HG03571 (cell line): ENCODE measurements at regions not wholly inside any gene's neighbourhood (a gene's known extent, or its start where the extent isn't known, plus 50 kb on each side); places are given as distances from the start of the nearest gene placed in this dataset.

Source experiments
- ATAC-seq: cut with Tn5 transposase; IDR thresholded peaks from one replicate; pipeline ENCODE4 v1.9.1; 2021; ENCODE audit not compliant: unreplicated experiment

- no peak for ATAC-seq
Measured at GRCh38 chr2:220452561-220452960, 825.1 kb downstream of the SLC4A3 start.

DNA sequence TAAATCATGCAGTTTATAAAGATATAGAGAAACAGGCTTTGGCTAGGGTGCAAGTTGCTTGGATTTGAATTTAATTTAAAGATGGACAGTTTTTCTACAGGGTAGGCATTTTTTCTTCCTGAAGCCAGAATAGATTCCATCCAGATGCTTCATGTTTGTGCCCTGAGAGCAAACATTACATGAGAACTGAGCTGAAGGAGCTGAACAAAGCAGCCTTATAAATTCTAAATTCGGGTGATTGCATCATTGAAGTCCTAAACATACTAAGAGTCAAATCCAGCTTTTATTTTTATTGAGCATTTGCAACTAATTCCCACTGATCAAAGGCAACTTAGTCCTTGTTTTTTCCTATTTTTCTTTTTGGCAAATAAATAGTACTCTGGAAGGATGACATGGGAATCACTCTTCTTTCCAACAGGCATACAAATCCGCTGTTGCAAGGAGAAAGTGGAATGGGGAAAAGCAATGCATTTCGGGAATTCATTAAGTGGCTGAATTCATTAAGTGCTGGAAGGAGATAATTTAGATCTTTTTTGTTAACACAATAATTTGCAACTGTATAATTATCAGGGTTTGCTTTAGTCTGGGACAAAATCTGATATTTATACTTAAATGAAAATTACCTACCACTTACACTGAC, 828.0 kb downstream of the SLC4A3 start:
- no peak for ATAC-seq

DNA sequence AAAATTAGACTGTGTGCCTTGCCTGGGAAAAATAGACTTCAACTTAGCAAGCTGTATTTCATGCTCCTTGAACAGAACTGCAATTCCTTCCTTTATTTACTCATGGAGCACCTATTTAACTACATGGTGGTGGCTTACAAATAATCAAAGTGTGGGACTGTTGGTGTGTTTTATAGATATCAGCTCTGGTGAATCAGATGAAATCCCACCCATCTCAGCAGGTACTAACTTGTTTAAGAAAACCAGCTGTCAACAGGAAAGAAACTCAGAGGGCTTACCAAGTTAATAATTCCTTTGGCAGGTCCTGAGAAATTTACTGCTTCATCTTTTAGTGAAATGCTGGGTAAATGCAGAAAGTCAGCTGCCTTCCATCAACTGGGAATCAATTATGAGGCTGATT, 830.6 kb downstream of the SLC4A3 start:
- ATAC-seq: no peak

DNA sequence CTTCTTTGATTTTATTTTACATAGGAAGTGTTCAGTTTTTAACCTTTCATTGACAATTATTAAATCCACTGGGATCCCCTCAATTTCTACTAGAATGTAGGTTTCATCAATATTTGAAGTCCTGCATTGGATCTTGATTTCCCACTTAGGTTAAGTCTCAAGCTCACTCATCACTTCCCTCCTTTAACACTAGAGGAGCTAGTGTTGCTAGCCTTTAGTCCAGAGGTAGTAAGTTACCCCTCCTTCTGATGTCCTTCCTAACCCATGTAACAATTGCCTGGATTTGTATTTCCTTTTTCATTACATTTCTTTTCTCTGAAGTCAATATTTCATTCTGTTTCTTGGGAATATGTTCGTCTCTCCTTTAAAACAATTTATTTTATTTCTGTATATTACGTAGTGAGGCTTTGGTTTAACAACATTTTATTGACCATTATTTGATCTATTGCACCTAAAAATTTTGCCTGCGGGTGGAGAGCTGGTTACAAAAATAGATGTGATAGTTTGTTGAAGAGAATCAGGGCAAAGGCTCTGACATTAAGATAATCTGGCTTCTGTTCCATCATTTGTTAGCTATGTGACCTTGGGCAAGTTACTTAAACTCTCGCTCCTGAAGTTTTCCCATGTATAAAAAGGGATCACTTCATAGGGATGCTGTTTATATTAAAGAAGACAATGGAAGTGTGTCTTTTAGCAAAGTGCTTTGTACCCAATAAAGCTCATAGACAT, 833.0 kb downstream of the SLC4A3 start:
- no peak for ATAC-seq

GRCh38 chr2:220463876-220464275, 836.4 kb downstream of the SLC4A3 start:
- ATAC-seq: no peak

GRCh38 chr2:220465700-220466099, 838.3 kb downstream of the SLC4A3 start:
- ATAC-seq: no peak

DNA sequence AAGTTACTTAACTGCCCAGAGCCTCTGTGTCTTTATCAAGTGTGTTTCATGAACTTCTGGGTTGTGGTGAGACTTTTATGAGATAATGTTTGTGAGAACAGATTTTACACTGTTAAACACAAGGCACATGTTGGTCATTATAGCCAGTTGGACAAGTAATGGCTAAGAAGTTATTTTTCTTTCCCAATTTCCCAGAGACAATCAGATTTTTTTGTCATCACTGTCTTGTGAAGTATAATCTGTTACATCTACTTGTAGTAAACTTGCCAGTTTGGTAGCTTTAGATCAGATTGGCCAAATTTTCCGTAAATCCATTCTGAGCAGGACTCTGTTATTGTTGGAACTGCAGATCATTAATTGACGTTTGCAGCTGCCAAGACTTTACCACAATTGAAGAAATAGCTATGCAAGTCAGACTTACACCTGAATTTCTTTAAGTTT, 838.8 kb downstream of the SLC4A3 start:
- no peak for ATAC-seq

GRCh38 chr2:220469201-220469600, 841.8 kb downstream of the SLC4A3 start:
- no peak for ATAC-seq

DNA sequence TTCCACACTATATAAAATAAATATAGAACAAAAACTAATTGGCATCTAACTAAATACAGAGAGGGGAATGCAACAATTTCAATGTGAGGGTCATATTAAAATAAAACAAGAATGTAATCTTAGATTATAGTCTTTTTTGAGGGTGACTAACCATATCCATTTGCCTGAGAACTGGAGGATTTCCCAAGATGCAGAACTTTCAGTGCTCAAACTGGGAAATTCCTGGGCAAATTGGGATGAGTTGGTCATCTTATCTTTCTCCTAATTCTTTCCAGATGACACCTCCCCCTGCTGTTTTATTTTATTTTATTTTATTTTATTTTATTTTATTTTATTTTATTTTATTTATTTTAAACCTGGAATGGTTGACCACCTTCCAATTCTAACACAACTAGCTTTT, 846.2 kb downstream of the SLC4A3 start:
- no peak for ATAC-seq

DNA sequence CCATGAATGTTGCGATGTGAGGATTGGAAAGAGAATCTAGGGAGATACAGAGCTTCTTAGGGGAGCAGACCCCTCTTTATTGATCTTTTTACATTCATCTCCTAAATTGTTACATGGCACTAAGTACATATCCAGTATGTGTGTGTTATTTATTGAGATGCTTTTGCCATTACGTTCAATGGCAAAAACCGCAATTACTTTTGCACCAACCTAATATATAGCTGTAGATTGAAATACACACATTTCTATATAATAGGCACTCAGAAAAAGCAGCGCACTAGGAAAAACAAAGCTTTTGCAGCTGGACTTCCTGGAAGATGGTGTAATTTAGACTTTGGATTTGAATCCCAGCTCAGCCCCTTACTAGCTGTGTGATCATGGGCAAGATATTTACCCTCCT, 849.4 kb downstream of the SLC4A3 start:
- ATAC-seq: no peak

DNA sequence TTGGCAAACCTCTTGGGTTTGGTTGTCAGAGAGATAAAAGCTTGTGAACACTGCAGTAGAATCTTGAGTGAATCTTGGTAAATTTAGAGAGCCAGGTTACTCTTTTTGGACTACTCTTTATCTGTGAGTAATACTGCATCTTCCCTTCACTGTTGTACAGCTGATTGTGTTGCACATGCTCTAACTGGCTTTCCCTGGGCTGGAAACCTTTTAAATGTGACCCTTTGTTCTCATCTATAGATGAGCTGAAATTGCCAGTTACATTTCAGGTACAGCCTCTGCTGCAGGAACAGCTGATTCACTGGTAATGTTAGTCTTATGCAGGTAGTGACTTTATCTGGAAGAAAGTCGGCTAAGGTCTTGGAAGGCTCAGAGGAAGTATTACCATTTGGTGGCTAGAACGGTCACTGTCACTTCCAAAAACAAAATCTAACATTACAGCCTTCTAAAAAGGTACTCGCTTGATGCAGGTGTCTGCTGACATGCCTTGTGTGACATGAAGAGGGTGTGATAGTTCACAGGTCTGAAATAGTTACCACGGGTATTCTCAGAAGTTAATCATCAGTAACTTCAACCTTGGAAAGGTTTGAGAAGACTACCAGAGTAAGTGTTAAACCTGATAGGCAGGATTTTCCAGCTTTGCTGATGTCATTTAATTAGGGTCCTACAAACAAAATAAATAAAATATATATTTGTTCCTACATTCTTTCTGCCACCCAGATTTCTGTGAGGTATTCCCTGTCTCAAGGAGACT, 851.1 kb downstream of the SLC4A3 start:
- ATAC-seq: no peak

- no peak for ATAC-seq
Measured at GRCh38 chr2:220482716-220483115, 855.3 kb downstream of the SLC4A3 start.

GRCh38 chr2:220489121-220489520, 861.7 kb downstream of the SLC4A3 start:
- no peak for ATAC-seq

DNA sequence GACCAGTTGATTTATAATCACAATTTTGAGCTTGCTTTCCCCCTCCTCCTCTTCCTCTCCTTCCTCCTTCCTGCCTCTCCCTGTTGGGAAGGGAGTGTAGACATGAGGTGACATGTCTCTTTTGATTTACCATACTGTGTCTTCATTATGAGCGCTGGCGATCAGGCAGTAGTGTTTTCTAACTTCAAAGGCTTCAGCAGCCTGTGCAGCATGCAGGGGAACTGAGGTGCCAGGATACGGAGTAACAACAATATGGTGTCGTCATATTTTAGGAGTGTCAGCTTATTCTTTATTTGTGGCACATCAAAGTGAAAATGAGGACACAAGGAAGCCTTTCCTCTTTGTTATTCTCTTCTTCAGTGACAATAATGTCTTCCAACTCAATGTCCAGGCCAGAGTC, 864.2 kb downstream of the SLC4A3 start:
- no peak for ATAC-seq

GRCh38 chr2:220493871-220494525, 866.6 kb downstream of the SLC4A3 start:
- ATAC-seq: no peak

DNA sequence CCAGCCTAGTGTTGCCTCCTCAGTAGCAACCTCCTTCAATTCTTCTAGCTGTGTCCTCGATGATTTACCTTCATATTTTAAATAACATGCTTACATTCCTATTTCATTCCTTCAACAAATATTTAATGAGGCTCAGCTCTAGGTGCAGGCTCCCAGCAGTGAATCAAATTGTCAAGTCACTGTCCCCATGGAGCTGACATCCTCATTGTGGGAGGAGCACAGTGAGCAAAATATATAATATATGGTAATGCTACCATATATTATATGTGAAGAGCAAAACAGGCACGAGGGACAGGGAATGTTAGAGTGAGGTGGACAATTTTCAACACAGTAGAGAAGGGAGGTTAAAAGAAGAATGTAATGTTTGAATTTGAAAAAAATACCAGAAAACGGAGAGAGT, 869.1 kb downstream of the SLC4A3 start:
- no peak for ATAC-seq

DNA sequence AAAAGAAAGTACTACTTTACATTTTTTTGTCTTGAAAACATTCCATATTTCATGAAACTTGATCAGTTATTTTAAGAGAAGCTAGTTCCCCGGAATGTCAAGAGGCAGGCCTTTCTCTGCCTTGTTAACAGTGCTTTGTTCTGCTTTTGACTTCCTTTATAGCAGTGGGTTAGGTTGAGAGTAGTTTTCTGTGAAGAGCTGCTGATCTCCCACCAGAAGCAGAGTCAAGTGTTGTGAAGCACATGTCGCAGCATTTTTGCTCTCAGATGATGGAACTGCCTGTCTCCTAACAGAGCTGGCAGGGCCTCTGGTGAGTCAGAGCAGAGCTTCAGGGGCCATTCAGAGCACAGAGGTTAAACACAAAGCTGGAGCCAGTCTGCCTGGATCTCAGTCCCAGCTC, 871.8 kb downstream of the SLC4A3 start:
- no peak for ATAC-seq

DNA sequence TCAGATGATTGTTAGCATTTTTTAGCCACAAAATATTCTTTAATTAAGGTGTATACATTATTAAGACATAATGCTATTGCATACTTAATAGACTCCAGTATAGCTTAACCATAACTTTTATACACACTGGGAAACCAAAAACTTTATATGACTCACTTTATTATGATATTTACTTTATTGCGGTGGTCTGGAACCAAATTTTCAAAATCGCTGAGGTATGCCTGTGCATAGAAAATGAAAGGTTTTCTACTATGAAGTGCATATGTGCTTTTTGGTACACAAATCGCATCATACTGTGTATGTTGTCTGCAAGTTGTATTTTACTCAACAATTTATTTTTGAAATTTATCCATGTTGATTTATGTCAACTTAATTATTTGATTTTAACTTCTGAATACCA, 875.1 kb downstream of the SLC4A3 start:
- ATAC-seq: no peak

DNA sequence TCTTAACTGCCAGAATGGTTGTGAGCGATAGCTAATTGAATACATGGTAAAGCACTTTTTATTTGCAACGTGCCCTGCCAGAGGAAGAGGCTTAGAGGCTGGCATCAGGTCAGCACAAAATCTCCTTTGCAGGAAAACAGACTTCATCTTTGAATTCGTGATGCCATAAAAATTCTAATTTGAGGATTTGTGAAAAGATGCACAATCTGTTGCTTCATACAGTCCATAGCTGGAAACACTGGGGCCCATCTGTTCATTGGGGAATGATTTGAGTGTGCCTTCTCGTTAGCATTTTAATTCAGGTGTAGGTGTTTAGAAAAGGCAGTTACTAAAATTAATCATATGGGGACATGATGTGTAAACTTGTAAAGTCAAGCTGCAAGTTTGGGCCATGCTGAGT, 876.0 kb downstream of the SLC4A3 start:
- ATAC-seq: no peak

- no peak for ATAC-seq
Measured at GRCh38 chr2:220504938-220505503, 877.6 kb downstream of the SLC4A3 start.

GRCh38 chr2:220506466-220506865, 879.0 kb downstream of the SLC4A3 start:
- no peak for ATAC-seq
